ENCODE measurements at regions not wholly inside any gene's neighbourhood (a gene's known extent, or its start where the extent isn't known, plus 50 kb on each side); places are given as distances from the start of the nearest gene placed in this dataset.

- TF ChIP-seq CTCF (IDR thresholded peaks at IDR 0.05), result no peak
- no peak for TF ChIP-seq EZH2 (IDR thresholded peaks at IDR 0.05)
- TF ChIP-seq EZH2phosphoT487 (IDR thresholded peaks at IDR 0.05), result no peak
These were observed 180.5 kb downstream of the CEMIP2 start for GRCh38 chr9:71587576-71588362.
